ENCODE measurements at regions not wholly inside any gene's neighbourhood (a gene's known extent, or its start where the extent isn't known, plus 50 kb on each side); places are given as distances from the start of the nearest gene placed in this dataset.

DNA sequence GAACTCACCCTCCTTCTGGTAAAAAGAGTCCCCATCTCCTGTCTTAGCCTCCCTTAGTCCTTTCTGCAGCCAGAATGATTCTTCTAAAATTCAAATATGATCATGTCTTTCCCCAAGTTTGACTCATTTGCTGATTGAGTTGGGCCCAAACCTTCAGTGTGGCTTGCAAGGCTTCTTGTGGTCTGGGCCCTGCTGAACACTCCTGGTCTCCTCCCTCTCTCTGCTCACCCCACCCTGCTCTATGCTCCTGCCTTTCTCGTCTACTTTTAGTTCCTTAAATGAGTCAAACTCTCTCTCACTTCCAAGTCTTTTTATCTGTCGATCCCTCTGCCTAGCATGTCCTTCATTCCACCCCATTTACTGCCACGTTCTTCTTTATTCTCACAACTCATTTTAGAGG is 72.6 kb downstream of the CCR1 start:
- no peaks in the 10 kb centered on the region for H3K9me3 ChIP-seq (ENCODE audit: severe bottlenecking)
- peaks cover 57% of the 10 kb centered on the region for H3K27me3 ChIP-seq (ENCODE audit: insufficient read depth, low read depth, severe bottlenecking)
- H3K27ac ChIP-seq: no peak overlapping the region
- no peak for TF ChIP-seq CTCF (IDR thresholded peaks at IDR 0.05; ENCODE audit: low read depth, low read length)
- H3K36me3 ChIP-seq: no peaks in the 10 kb centered on the region
- H3K4me3 ChIP-seq (ENCODE audit: low read depth, low read length): no peak overlapping the region
- no peak for DNase-seq

GRCh38 chr3:46133285-46133684 is 74.8 kb downstream of the CCR1 start:
- TF ChIP-seq CTCF (IDR thresholded peaks at IDR 0.05; ENCODE audit: low read depth, low read length): no peak
- no peak for DNase-seq
- Histone ChIP-seq H3K27ac (no peak overlapping the region), H3K36me3 (no peaks in the 10 kb centered on the region), H3K4me3 (ENCODE audit: low read depth, low read length) (no peak overlapping the region), H3K27me3 (ENCODE audit: insufficient read depth, low read depth, severe bottlenecking) (peaks cover 60% of the 10 kb centered on the region), H3K9me3 (ENCODE audit: severe bottlenecking) (no peaks in the 10 kb centered on the region)

- Histone ChIP-seq H3K27ac (no peak overlapping the region), H3K27me3 (ENCODE audit: insufficient read depth, low read depth, severe bottlenecking) (peaks cover 60% of the 10 kb centered on the region), H3K4me3 (ENCODE audit: low read depth, low read length) (no peak overlapping the region), H3K9me3 (ENCODE audit: severe bottlenecking) (no peaks in the 10 kb centered on the region), H3K36me3 (no peaks in the 10 kb centered on the region)
- no peak for TF ChIP-seq CTCF (IDR thresholded peaks at IDR 0.05; ENCODE audit: low read depth, low read length)
- DNase-seq: no peak
Measured at GRCh38 chr3:46132565-46132964, 75.5 kb downstream of the CCR1 start.

GRCh38 chr3:46131884-46132450 is 76.1 kb downstream of the CCR1 start:
- no peak overlapping the region for H3K4me3 ChIP-seq (ENCODE audit: low read depth, low read length)
- H3K36me3 ChIP-seq: no peaks in the 10 kb centered on the region
- DNase-seq: no peak
- no peak overlapping the region for H3K27ac ChIP-seq
- no peak for TF ChIP-seq CTCF (IDR thresholded peaks at IDR 0.05; ENCODE audit: low read depth, low read length)
- no peaks in the 10 kb centered on the region for H3K9me3 ChIP-seq (ENCODE audit: severe bottlenecking)
- peaks cover 60% of the 10 kb centered on the region for H3K27me3 ChIP-seq (ENCODE audit: insufficient read depth, low read depth, severe bottlenecking)

DNA sequence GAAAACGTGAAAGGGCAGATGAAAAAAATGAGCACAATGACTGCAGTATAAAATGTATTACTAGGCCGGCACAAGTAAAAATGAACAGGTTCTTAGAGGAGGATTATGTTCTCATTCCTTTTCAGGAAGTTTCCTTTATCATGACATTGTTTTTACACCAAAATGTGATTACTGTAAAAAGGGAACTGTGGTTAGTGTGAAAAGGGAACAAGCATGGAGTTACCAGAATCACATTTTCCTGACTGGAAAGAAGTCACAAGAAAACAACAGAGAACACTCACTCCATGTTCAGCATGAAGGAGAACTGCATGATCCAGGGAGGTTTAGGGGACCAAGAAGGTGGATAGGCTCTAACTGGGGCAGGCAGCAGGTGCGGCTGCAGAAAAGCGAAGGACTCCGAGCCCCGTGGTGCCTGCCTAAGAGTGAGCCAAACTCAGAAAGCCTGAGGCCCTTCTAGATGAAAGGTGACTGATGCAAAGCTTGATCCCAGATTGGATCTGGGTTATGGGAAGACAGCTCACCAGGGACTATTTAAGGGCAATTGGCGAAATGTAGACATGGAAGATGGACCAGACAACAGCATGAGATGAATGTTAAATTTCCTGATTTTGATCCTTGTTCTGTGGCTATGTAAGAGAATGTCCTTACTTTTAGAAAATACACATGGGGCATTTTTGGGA is 77.3 kb downstream of the CCR1 start:
- no peaks in the 10 kb centered on the region for H3K36me3 ChIP-seq
- DNase-seq: no peak
- H3K27ac ChIP-seq: no peak overlapping the region
- H3K4me3 ChIP-seq (ENCODE audit: low read depth, low read length): no peak overlapping the region
- H3K9me3 ChIP-seq (ENCODE audit: severe bottlenecking): no peaks in the 10 kb centered on the region
- TF ChIP-seq CTCF (IDR thresholded peaks at IDR 0.05; ENCODE audit: low read depth, low read length): no peak
- peaks cover 66% of the 10 kb centered on the region for H3K27me3 ChIP-seq (ENCODE audit: insufficient read depth, low read depth, severe bottlenecking)

Data from WERI-Rb-1 (cell line).